Adrenal gland (tissue), 9 donors: ENCODE measurements at regions not wholly inside any gene's neighbourhood (a gene's known extent, or its start where the extent isn't known, plus 50 kb on each side); places are given as distances from the start of the nearest gene placed in this dataset.

ENCODE experiments used
- DNase-seq, 7 donors: peaks; one replicate each; pipeline ENCODE4 v3.0.0-alpha.2; 2019 to 2020
- H3K27ac ChIP-seq, 5 donors: fragments of 200-600 bp; sonication (generic) in 4 of 5; 1 replicate in 3 of 5; 2 replicates in 2 of 5; pipeline versions ENCODE4 v1.5.1 to v1.8.0; 2016 to 2020; ENCODE audit warnings: mild to moderate bottlenecking in 1 of 5
- H3K27me3 ChIP-seq: fragments of 200-600 bp; 2 replicates; pipeline ENCODE4 v1.8.0; 2021
- H3K36me3 ChIP-seq, 2 donors: fragments of 200-600 bp; replicated peaks in 1 of 2; 1 replicate in 1 of 2; 2 replicates in 1 of 2; pipeline versions ENCODE4 v1.5.1 to v1.8.0; 2018 to 2022
- H3K4me1 ChIP-seq, 2 donors: fragments of 200-600 bp; replicated peaks in 1 of 2; 1 replicate in 1 of 2; 2 replicates in 1 of 2; pipeline versions ENCODE4 v1.5.1 to v1.8.0; 2018 to 2021
- H3K4me3 ChIP-seq, 4 donors: fragments of 200-600 bp; sonication (generic) in 3 of 4; one replicate each; pipeline ENCODE4 v1.5.1; 2016 to 2018
- H3K9me3 ChIP-seq, 3 donors: fragments of 200-600 bp; sonication (generic) in 1 of 3; replicated peaks in 1 of 3; 1 replicate in 2 of 3; 2 replicates in 1 of 3; pipeline versions ENCODE4 v1.5.1 to v1.8.0; 2016 to 2021
- CTCF ChIP-seq, 6 experiments: fragments of 450-650 bp in 4 of 6; fragments of 200-600 bp in 2 of 6; sonication (generic) in 1 of 6; IDR thresholded peaks; 1 replicate in 5 of 6; 2 replicates in 1 of 6; pipeline versions ENCODE4 v1.5.1 to v1.8.0; 2016 to 2021; ENCODE audit warnings: antibody characterized with exemption in 6 of 6, mild to moderate bottlenecking in 2 of 6, moderate library complexity in 1 of 6
- POLR2A ChIP-seq, 2 donors: fragments of 450-650 bp; IDR thresholded peaks; one replicate each; pipeline ENCODE4 v1.6.1; 2017; ENCODE audit warnings: antibody characterized with exemption in 2 of 2, mild to moderate bottlenecking in 2 of 2, moderate library complexity in 1 of 2
- WGBS, 4 donors: extraction: QIAGEN DNeasy Blood & Tissue Kit in 2 of 4; methylation state at CpG; one replicate each; pipeline versions ENCODE4 v1.1.5 to v1.1.7; 2013 to 2017; 5-methylcytosine and 5-hydroxymethylcytosine counted together
- intact Hi-C, 2 donors: fragments of 100-400 bp; cut with DNase I; formaldehyde crosslinking; loops; one replicate each; pipeline versions ENCODE4 v1.14.1 to v1.15.0; 2022 to 2023
- donor health status: healthy with polysubstance abuse.
- donor health status: Bipolar disorder and iron deficiency.
- donor health status: DM: yes; HTN: yes; CAD: no.
- donor health status: DM: no; HTN: no; CAD: no.
- donor health status: DM: no; HTN: no; CAD: no.

GRCh38 chr13:58528351-58528750 is 896.8 kb downstream of the PCDH17 start:
- Histone ChIP-seq H3K9me3 (no peaks in the 10 kb centered on the region), H3K4me3 (no peak overlapping the region), H3K36me3 (no peaks in the 10 kb centered on the region), H3K27me3 (no peaks in the 10 kb centered on the region), H3K27ac (no peak overlapping the region), H3K4me1 (no peaks in the 10 kb centered on the region)
- TF ChIP-seq CTCF (IDR thresholded peaks at IDR 0.05) (no peak), POLR2A (IDR thresholded peaks at IDR 0.05) (no peak)
- intact Hi-C loops = no loop called here
- 85 to 93% (median 91%) methylated on average over 13 to 14 of the region's 14 CpGs for WGBS, 4 donors
- DNase-seq = no peak

- Histone ChIP-seq H3K36me3 (no peaks in the 10 kb centered on the region), H3K4me3 (no peak overlapping the region), H3K27ac (no peak overlapping the region), H3K27me3 (no peaks in the 10 kb centered on the region), H3K9me3 (no peaks in the 10 kb centered on the region), H3K4me1 (no peaks in the 10 kb centered on the region)
- no peak for DNase-seq
- intact Hi-C loops = no loop called here
- WGBS, 4 donors = 50 to 69% (median 66%) methylated on average over 2 to 4 of the region's 4 CpGs
- TF ChIP-seq CTCF (IDR thresholded peaks at IDR 0.05) = no peak
- TF ChIP-seq POLR2A (IDR thresholded peaks at IDR 0.05) = no peak
Measured at GRCh38 chr13:58531614-58532013, 900.1 kb downstream of the PCDH17 start.

- Histone ChIP-seq H3K27ac (no peak overlapping the region), H3K27me3 (no peaks in the 10 kb centered on the region), H3K4me3 (no peak overlapping the region), H3K36me3 (no peaks in the 10 kb centered on the region), H3K9me3 (no peaks in the 10 kb centered on the region), H3K4me1 (no peaks in the 10 kb centered on the region)
- TF ChIP-seq CTCF (IDR thresholded peaks at IDR 0.05) = no peak
- TF ChIP-seq POLR2A (IDR thresholded peaks at IDR 0.05) = no peak
- intact Hi-C loops = no loop called here
- DNase-seq = no peak
Measured at GRCh38 chr13:58542530-58542929, 911.0 kb downstream of the PCDH17 start.

GRCh38 chr13:58547419-58547818 is 915.9 kb downstream of the PCDH17 start:
- 25 to 43% (median 30%) methylated on average over 1 of the region's 1 CpG for WGBS, 4 donors
- Histone ChIP-seq H3K27ac (no peak overlapping the region), H3K36me3 (no peaks in the 10 kb centered on the region), H3K27me3 (no peaks in the 10 kb centered on the region), H3K9me3 (no peaks in the 10 kb centered on the region), H3K4me1 (no peaks in the 10 kb centered on the region), H3K4me3 (no peak overlapping the region)
- DNase-seq = no peak
- intact Hi-C loops = no loop called here
- TF ChIP-seq CTCF (IDR thresholded peaks at IDR 0.05) = no peak
- no peak for TF ChIP-seq POLR2A (IDR thresholded peaks at IDR 0.05)
